Tibial artery (tissue), 4 donors: ENCODE measurements at regions not wholly inside any gene's neighbourhood (a gene's known extent, or its start where the extent isn't known, plus 50 kb on each side); places are given as distances from the start of the nearest gene placed in this dataset.

ENCODE experiments used
- DNase-seq, 2 donors: peaks; one replicate each; pipeline ENCODE4 v3.0.0-alpha.2; 2019
- H3K27ac ChIP-seq, 2 donors: fragments of 200-600 bp; sonication (generic) in 1 of 2; 1 replicate in 1 of 2; 2 replicates in 1 of 2; pipeline ENCODE4 v1.5.1; 2018 to 2019; ENCODE audit warnings: mild to moderate bottlenecking in 1 of 2
- H3K27me3 ChIP-seq, 2 donors: fragments of 200-600 bp; sonication (generic) in 1 of 2; one replicate each; pipeline versions ENCODE4 v1.5.1 to v1.6.0; 2016 to 2019
- H3K36me3 ChIP-seq, 3 donors: fragments of 200-600 bp; sonication (generic) in 2 of 3; one replicate each; pipeline ENCODE4 v1.5.1; 2016 to 2019; ENCODE audit warnings: mild to moderate bottlenecking in 2 of 3
- H3K4me1 ChIP-seq, 4 donors: fragments of 200-600 bp; sonication (generic) in 2 of 4; 1 replicate in 3 of 4; 2 replicates in 1 of 4; pipeline ENCODE4 v1.5.1; 2016 to 2019
- H3K4me3 ChIP-seq, 2 donors: fragments of 200-600 bp; sonication (generic) in 1 of 2; 1 replicate in 1 of 2; 2 replicates in 1 of 2; pipeline ENCODE4 v1.5.1; 2018 to 2019; ENCODE audit warnings: mild to moderate bottlenecking in 2 of 2
- H3K9me3 ChIP-seq, 3 donors: fragments of 200-600 bp; sonication (generic) in 1 of 3; one replicate each; pipeline ENCODE4 v1.5.1; 2016 to 2019
- intact Hi-C: fragments of 100-400 bp; cut with DNase I; formaldehyde crosslinking; loops from one replicate; pipeline ENCODE4 v1.15.0; 2023; ENCODE audit warnings: low total_unique reads
- TF ChIP-seq, protein P1 (sequence below), 2 experiments: fragments of 200-600 bp in 1 of 2; fragments of 450-650 bp in 1 of 2; IDR thresholded peaks; one replicate each; pipeline ENCODE4 v1.5.1; 2017 to 2019; ENCODE audit warnings: antibody characterized with exemption in 2 of 2, mild to moderate bottlenecking in 1 of 2, moderate library complexity in 1 of 2

- intact Hi-C loops: no loop called here
- Histone ChIP-seq H3K4me3 (no peak overlapping the region), H3K27ac (no peak overlapping the region), H3K27me3 (peaks cover 0 to 3% of the 10 kb centered on the region in 2 donors), H3K9me3 (no peaks in the 10 kb centered on the region), H3K36me3 (no peaks in the 10 kb centered on the region), H3K4me1 (peaks cover 0 to 13% (median 2%) of the 10 kb centered on the region in 4 donors)
- no peak for DNase-seq
- TF ChIP-seq, protein P1, sequence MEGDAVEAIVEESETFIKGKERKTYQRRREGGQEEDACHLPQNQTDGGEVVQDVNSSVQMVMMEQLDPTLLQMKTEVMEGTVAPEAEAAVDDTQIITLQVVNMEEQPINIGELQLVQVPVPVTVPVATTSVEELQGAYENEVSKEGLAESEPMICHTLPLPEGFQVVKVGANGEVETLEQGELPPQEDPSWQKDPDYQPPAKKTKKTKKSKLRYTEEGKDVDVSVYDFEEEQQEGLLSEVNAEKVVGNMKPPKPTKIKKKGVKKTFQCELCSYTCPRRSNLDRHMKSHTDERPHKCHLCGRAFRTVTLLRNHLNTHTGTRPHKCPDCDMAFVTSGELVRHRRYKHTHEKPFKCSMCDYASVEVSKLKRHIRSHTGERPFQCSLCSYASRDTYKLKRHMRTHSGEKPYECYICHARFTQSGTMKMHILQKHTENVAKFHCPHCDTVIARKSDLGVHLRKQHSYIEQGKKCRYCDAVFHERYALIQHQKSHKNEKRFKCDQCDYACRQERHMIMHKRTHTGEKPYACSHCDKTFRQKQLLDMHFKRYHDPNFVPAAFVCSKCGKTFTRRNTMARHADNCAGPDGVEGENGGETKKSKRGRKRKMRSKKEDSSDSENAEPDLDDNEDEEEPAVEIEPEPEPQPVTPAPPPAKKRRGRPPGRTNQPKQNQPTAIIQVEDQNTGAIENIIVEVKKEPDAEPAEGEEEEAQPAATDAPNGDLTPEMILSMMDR (IDR thresholded peaks at IDR 0.05): no peak
Measured at GRCh38 chr2:58900246-58901027, 659.3 kb upstream of the FANCL start.

DNA sequence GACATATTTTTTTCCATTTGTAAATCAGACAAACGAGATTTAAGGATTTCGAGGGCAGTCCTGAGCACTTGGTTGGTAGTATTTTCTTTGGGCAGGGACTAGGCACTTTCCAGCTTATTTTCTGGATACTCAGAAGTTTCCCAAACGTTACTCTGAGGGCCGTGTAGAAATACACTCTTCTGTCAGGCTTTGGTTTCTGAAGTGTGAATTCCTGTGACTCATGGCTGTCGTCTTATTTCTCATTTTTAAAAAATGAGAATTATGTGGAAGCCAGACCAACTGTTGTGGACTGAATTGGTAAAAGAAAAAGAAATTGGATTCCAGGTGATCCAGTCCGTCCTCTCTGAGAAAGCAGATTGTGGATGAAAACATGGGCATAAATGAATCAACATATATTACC lies 658.6 kb upstream of the FANCL start:
- intact Hi-C loops: no loop called here

DNA sequence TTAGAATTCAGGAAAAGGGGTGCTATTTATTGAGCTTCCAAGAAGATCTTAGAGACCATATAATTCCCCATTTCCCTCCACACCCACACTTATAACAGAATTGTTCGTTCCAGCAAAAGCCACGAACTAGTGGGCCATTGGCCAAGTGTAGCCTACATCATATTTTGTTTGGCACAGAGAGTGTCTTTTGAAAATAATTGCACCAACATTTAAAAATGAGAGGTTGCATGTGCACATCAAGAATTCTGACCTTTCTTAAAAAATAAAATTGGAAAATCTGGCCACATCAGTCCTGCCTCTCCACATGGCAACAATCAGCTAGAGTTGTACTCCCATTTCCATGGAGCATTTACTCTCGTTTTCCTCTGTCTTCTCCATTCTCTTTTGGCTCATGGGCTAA lies 655.5 kb upstream of the FANCL start:
- H3K9me3 ChIP-seq: no peaks in the 10 kb centered on the region
- no peak for DNase-seq
- TF ChIP-seq, protein P1 (IDR thresholded peaks at IDR 0.05): no peak
- H3K36me3 ChIP-seq: no peaks in the 10 kb centered on the region
- H3K4me3 ChIP-seq: no peak overlapping the region
- H3K4me1 ChIP-seq: peaks cover 0 to 13% (median 2%) of the 10 kb centered on the region in 4 donors
- intact Hi-C loops: no loop called here
- peaks cover 0 to 3% of the 10 kb centered on the region in 2 donors for H3K27me3 ChIP-seq
- H3K27ac ChIP-seq: no peak overlapping the region

More for the DNA sequence above, 658.6 kb upstream of the FANCL start:
- H3K36me3 ChIP-seq: no peaks in the 10 kb centered on the region
- DNase-seq: no peak
- H3K27ac ChIP-seq: no peak overlapping the region
- H3K4me1 ChIP-seq: peaks cover 0 to 13% (median 2%) of the 10 kb centered on the region in 4 donors
- H3K27me3 ChIP-seq: peaks cover 0 to 3% of the 10 kb centered on the region in 2 donors
- H3K4me3 ChIP-seq: no peak overlapping the region
- TF ChIP-seq, protein P1 (IDR thresholded peaks at IDR 0.05): no peak
- H3K9me3 ChIP-seq: no peaks in the 10 kb centered on the region

DNA sequence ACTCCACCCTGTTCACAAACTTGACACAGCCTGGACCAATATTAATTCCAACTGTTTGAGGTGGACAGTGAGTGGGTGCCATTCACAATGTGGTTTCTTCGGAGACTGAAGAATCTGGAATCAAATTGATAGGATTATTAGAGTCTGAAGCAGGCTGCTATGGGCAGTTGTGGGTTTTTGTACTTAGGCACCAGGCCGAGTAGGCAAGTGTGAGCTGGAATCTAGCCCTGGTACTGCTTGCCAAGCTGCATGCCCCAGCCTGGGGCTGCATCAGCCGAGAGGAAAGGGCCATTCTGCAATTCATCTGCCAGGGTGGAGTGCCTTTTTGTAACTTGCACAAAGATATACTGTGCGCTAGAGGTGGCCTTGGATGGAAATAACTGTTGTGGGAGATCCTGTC lies 654.7 kb upstream of the FANCL start:
- no peaks in the 10 kb centered on the region for H3K9me3 ChIP-seq
- H3K27ac ChIP-seq: no peak overlapping the region
- no peaks in the 10 kb centered on the region for H3K27me3 ChIP-seq
- TF ChIP-seq, protein P1 (IDR thresholded peaks at IDR 0.05): no peak
- intact Hi-C loops: no loop called here
- no peak overlapping the region for H3K4me3 ChIP-seq
- H3K4me1 ChIP-seq: peaks cover 0 to 13% (median 2%) of the 10 kb centered on the region in 4 donors
- no peaks in the 10 kb centered on the region for H3K36me3 ChIP-seq
- DNase-seq: no peak

- DNase-seq: no peak
- peaks cover 0 to 13% (median 2%) of the 10 kb centered on the region in 4 donors for H3K4me1 ChIP-seq
- H3K4me3 ChIP-seq: no peak overlapping the region
- TF ChIP-seq, protein P1 (IDR thresholded peaks at IDR 0.05): no peak
- no peak overlapping the region for H3K27ac ChIP-seq
- H3K27me3 ChIP-seq: no peaks in the 10 kb centered on the region
- H3K36me3 ChIP-seq: no peaks in the 10 kb centered on the region
- intact Hi-C loops: no loop called here
- no peaks in the 10 kb centered on the region for H3K9me3 ChIP-seq
Measured at GRCh38 chr2:58893656-58894351, 652.7 kb upstream of the FANCL start.
